IPS-NIHi7 (cell line): ENCODE measurements at regions not wholly inside any gene's neighbourhood (a gene's known extent, or its start where the extent isn't known, plus 50 kb on each side); places are given as distances from the start of the nearest gene placed in this dataset.
"Not testable (repeated sequence)": the region's sequence is repeated elsewhere in the genome, so short reads cannot be mapped to it uniquely, and the experiment has no call there.

Experiments
- DNase-seq: peaks from one replicate; pipeline ENCODE4 v3.0.0; 2012; ENCODE audit warnings: mixed read lengths; ENCODE audit errors: extremely low spot score

- no peak for DNase-seq
Measured at GRCh38 chr4:18767921-18768320, 746.4 kb upstream of the LCORL start.

GRCh38 chr4:18756671-18757070, 735.1 kb upstream of the LCORL start:
- DNase-seq = no peak

GRCh38 chr4:18754180-18754579, 732.6 kb upstream of the LCORL start:
- DNase-seq = no peak

- no peak for DNase-seq
Measured at GRCh38 chr4:18751083-18751482, 729.5 kb upstream of the LCORL start.

GRCh38 chr4:18749391-18749790, 727.8 kb upstream of the LCORL start:
- no peak for DNase-seq

- DNase-seq = no peak
Measured at GRCh38 chr4:18736551-18736950, 715.0 kb upstream of the LCORL start.

- DNase-seq = no peak
Measured at GRCh38 chr4:18735740-18736268, 714.2 kb upstream of the LCORL start.

GRCh38 chr4:18734405-18734804, 712.9 kb upstream of the LCORL start:
- no peak for DNase-seq

- DNase-seq = no peak
Measured at GRCh38 chr4:18733961-18734360, 712.4 kb upstream of the LCORL start.

- no peak for DNase-seq
Measured at GRCh38 chr4:18722748-18723191, 701.2 kb upstream of the LCORL start.

- no peak for DNase-seq
Measured at GRCh38 chr4:18698119-18698883, 676.7 kb upstream of the LCORL start.

- DNase-seq = no peak
Measured at GRCh38 chr4:18695733-18696527, 674.4 kb upstream of the LCORL start.

GRCh38 chr4:18691431-18692200, 670.1 kb upstream of the LCORL start:
- DNase-seq = peak; percentile 64

GRCh38 chr4:18690291-18690955, 668.9 kb upstream of the LCORL start:
- DNase-seq = no peak

- peak; percentile 29 for DNase-seq
Measured at GRCh38 chr4:18689308-18690115, 668.0 kb upstream of the LCORL start.

GRCh38 chr4:18688351-18688750, 666.8 kb upstream of the LCORL start:
- DNase-seq = not testable (repeated sequence)

GRCh38 chr4:18686338-18687037, 664.9 kb upstream of the LCORL start:
- DNase-seq = no peak

GRCh38 chr4:18684932-18685331, 663.4 kb upstream of the LCORL start:
- no peak for DNase-seq

- DNase-seq = no peak
Measured at GRCh38 chr4:18676526-18676915, 655.0 kb upstream of the LCORL start.
